ENCODE measurements at regions not wholly inside any gene's neighbourhood (a gene's known extent, or its start where the extent isn't known, plus 50 kb on each side); places are given as distances from the start of the nearest gene placed in this dataset.

- H3K4me3 ChIP-seq (ENCODE audit: low read depth in 1 of 3, low read length in 3 of 3) = no peak overlapping the region
- TF ChIP-seq RXRA (IDR thresholded peaks at IDR 0.05) = no peak
- no peak for TF ChIP-seq ATF3 (IDR thresholded peaks at IDR 0.05)
- no peak for TF ChIP-seq TAF1 (conservative IDR thresholded peaks at IDR 0.05)
- TF ChIP-seq JUND (IDR thresholded peaks at IDR 0.05) = no peak
- no peak for TF ChIP-seq GABPA (IDR thresholded peaks at IDR 0.05 in 1 of 2, conservative IDR thresholded peaks at IDR 0.05 in 1 of 2)
- H3K9me3 ChIP-seq (ENCODE audit: control insufficient read depth in 4 of 4, low read length in 3 of 4) = no peaks in the 10 kb centered on the region
- H3K27me3 ChIP-seq (ENCODE audit: control insufficient read depth in 4 of 4, insufficient read depth in 4 of 4, low read length in 3 of 4) = peaks cover 0 to 2% (median 0%) of the 10 kb centered on the region in 4 donors
- H3K9ac ChIP-seq (ENCODE audit: low read depth in 1 of 2, low read length in 2 of 2) = no peak overlapping the region
- WGBS = 38% methylated on average over 2 of the region's 2 CpGs
- no peaks in the 10 kb centered on the region for H3K4me1 ChIP-seq (ENCODE audit: control insufficient read depth in 4 of 4, insufficient read depth in 4 of 4, low read length in 3 of 4)
- no peak overlapping the region for H3K27ac ChIP-seq (ENCODE audit: low read depth in 1 of 2, low read length in 2 of 2)
- H3K36me3 ChIP-seq (ENCODE audit: control insufficient read depth in 4 of 4, insufficient read depth in 3 of 4, low read depth in 1 of 4, low read length in 3 of 4) = no peaks in the 10 kb centered on the region
- DNase-seq (ENCODE audit: low spot score) = no peak
These were observed 416.1 kb downstream of the RNF144A start for GRCh38 chr2:7333189-7333765.

GRCh38 chr2:7333960-7334493 is 416.8 kb downstream of the RNF144A start:
- WGBS = 66% methylated on average over 5 of the region's 5 CpGs
- no peaks in the 10 kb centered on the region for H3K9me3 ChIP-seq (ENCODE audit: control insufficient read depth in 4 of 4, low read length in 3 of 4)
- H3K36me3 ChIP-seq (ENCODE audit: control insufficient read depth in 4 of 4, insufficient read depth in 3 of 4, low read depth in 1 of 4, low read length in 3 of 4) = no peaks in the 10 kb centered on the region
- no peak overlapping the region for H3K4me3 ChIP-seq (ENCODE audit: low read depth in 1 of 3, low read length in 3 of 3)
- DNase-seq (ENCODE audit: low spot score) = no peak
- no peak overlapping the region for H3K27ac ChIP-seq (ENCODE audit: low read depth in 1 of 2, low read length in 2 of 2)
- no peaks in the 10 kb centered on the region for H3K4me1 ChIP-seq (ENCODE audit: control insufficient read depth in 4 of 4, insufficient read depth in 4 of 4, low read length in 3 of 4)
- peaks cover 0 to 2% (median 0%) of the 10 kb centered on the region in 4 donors for H3K27me3 ChIP-seq (ENCODE audit: control insufficient read depth in 4 of 4, insufficient read depth in 4 of 4, low read length in 3 of 4)
- TF ChIP-seq MAX (IDR thresholded peaks at IDR 0.05) (no peak), GABPA (IDR thresholded peaks at IDR 0.05 in 1 of 2, conservative IDR thresholded peaks at IDR 0.05 in 1 of 2) (no peak), YY1 (IDR thresholded peaks at IDR 0.05) (no peak), HNF4A (conservative IDR thresholded peaks at IDR 0.05) (no peak), RXRA (IDR thresholded peaks at IDR 0.05) (no peak), ZBTB33 (IDR thresholded peaks at IDR 0.05) (no peak)
- no peak overlapping the region for H3K9ac ChIP-seq (ENCODE audit: low read depth in 1 of 2, low read length in 2 of 2)

GRCh38 chr2:7338961-7339360 is 421.7 kb downstream of the RNF144A start:
- H3K4me3 ChIP-seq (ENCODE audit: low read depth in 1 of 3, low read length in 3 of 3) = no peak overlapping the region
- H3K9me3 ChIP-seq (ENCODE audit: control insufficient read depth in 4 of 4, low read length in 3 of 4) = no peaks in the 10 kb centered on the region
- DNase-seq (ENCODE audit: low spot score) = no peak
- 86% methylated on average over 3 of the region's 3 CpGs for WGBS
- no peak overlapping the region for H3K27ac ChIP-seq (ENCODE audit: low read depth in 1 of 2, low read length in 2 of 2)
- H3K27me3 ChIP-seq (ENCODE audit: control insufficient read depth in 4 of 4, insufficient read depth in 4 of 4, low read length in 3 of 4) = peaks cover 0 to 2% (median 0%) of the 10 kb centered on the region in 4 donors
- no peaks in the 10 kb centered on the region for H3K36me3 ChIP-seq (ENCODE audit: control insufficient read depth in 4 of 4, insufficient read depth in 3 of 4, low read depth in 1 of 4, low read length in 3 of 4)
- no peaks in the 10 kb centered on the region for H3K4me1 ChIP-seq (ENCODE audit: control insufficient read depth in 4 of 4, insufficient read depth in 4 of 4, low read length in 3 of 4)
- H3K9ac ChIP-seq (ENCODE audit: low read depth in 1 of 2, low read length in 2 of 2) = no peak overlapping the region
- TF ChIP-seq TAF1 (conservative IDR thresholded peaks at IDR 0.05) = no peak
- TF ChIP-seq YY1 (IDR thresholded peaks at IDR 0.05) = no peak

GRCh38 chr2:7346336-7346735 is 429.1 kb downstream of the RNF144A start:
- H3K9me3 ChIP-seq (ENCODE audit: control insufficient read depth in 4 of 4, low read length in 3 of 4) = no peaks in the 10 kb centered on the region
- H3K9ac ChIP-seq (ENCODE audit: low read depth in 1 of 2, low read length in 2 of 2) = no peak overlapping the region
- no peak overlapping the region for H3K4me3 ChIP-seq (ENCODE audit: low read depth in 1 of 3, low read length in 3 of 3)
- no peaks in the 10 kb centered on the region for H3K36me3 ChIP-seq (ENCODE audit: control insufficient read depth in 4 of 4, insufficient read depth in 3 of 4, low read depth in 1 of 4, low read length in 3 of 4)
- no peaks in the 10 kb centered on the region for H3K27me3 ChIP-seq (ENCODE audit: control insufficient read depth in 4 of 4, insufficient read depth in 4 of 4, low read length in 3 of 4)
- DNase-seq (ENCODE audit: low spot score) = no peak
- 83% methylated on average over 4 of the region's 4 CpGs for WGBS
- TF ChIP-seq JUND (IDR thresholded peaks at IDR 0.05) = no peak
- no peak for TF ChIP-seq TAF1 (conservative IDR thresholded peaks at IDR 0.05)
- TF ChIP-seq YY1 (IDR thresholded peaks at IDR 0.05) = no peak
- TF ChIP-seq RXRA (IDR thresholded peaks at IDR 0.05) = no peak
- no peak for TF ChIP-seq MAX (IDR thresholded peaks at IDR 0.05)
- TF ChIP-seq ZBTB33 (IDR thresholded peaks at IDR 0.05) = no peak
- TF ChIP-seq SP1 (IDR thresholded peaks at IDR 0.05) = no peak
- no peak for TF ChIP-seq FOXA2 (IDR thresholded peaks at IDR 0.05)
- no peak for TF ChIP-seq EGR1 (IDR thresholded peaks at IDR 0.05; ENCODE audit: low read depth in 2 of 2)
- TF ChIP-seq NR2F2 (IDR thresholded peaks at IDR 0.05) = no peak
- TF ChIP-seq RAD21 (IDR thresholded peaks at IDR 0.05) = no peak
- no peaks in the 10 kb centered on the region for H3K4me1 ChIP-seq (ENCODE audit: control insufficient read depth in 4 of 4, insufficient read depth in 4 of 4, low read length in 3 of 4)
- H3K27ac ChIP-seq (ENCODE audit: low read depth in 1 of 2, low read length in 2 of 2) = no peak overlapping the region
